Loucy (cell line): ENCODE measurements at regions not wholly inside any gene's neighbourhood (a gene's known extent, or its start where the extent isn't known, plus 50 kb on each side); places are given as distances from the start of the nearest gene placed in this dataset.

Experiments
- CTCF ChIP-seq: fragments of 200-600 bp; sonication (generic); conservative IDR thresholded peaks from 2 replicates; pipeline ENCODE4 v1.5.1; 2014; ENCODE audit warnings: mild to moderate bottlenecking, antibody characterized with exemption, low read length
- EZH2phosphoT487 ChIP-seq: fragments of 200-600 bp; IDR thresholded peaks from 2 replicates; pipeline ENCODE4 v1.6.1; 2018; ENCODE audit warnings: antibody characterized with exemption, mild to moderate bottlenecking, moderate library complexity, borderline replicate concordance

- TF ChIP-seq CTCF (no peak), EZH2phosphoT487 (no peak)
Observed at GRCh38 chr18:75158465-75159237, 50.3 kb downstream of the PTGR3 start.
